ENCODE measurements at regions not wholly inside any gene's neighbourhood (a gene's known extent, or its start where the extent isn't known, plus 50 kb on each side); places are given as distances from the start of the nearest gene placed in this dataset.

- no peak for TF ChIP-seq CHD1 (IDR thresholded peaks at IDR 0.05; ENCODE audit: low read depth, low read length)
- no peak for TF ChIP-seq ZNF274 (IDR thresholded peaks at IDR 0.05; ENCODE audit: borderline replicate concordance, extremely low read depth, low read length)
- TF ChIP-seq CTCF (IDR thresholded peaks at IDR 0.05; ENCODE audit: control extremely low read depth in 1 of 3, insufficient read depth in 1 of 3, low read depth in 1 of 3, low read length in 3 of 3): no peak
- TF ChIP-seq EZH2 (IDR thresholded peaks at IDR 0.05; ENCODE audit: low read depth, low read length, severe bottlenecking): no peak
- TF ChIP-seq MAFK (IDR thresholded peaks at IDR 0.05; ENCODE audit: low read depth, low read length): no peak
- TF ChIP-seq, protein P1, sequence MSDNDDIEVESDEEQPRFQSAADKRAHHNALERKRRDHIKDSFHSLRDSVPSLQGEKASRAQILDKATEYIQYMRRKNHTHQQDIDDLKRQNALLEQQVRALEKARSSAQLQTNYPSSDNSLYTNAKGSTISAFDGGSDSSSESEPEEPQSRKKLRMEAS (IDR thresholded peaks at IDR 0.05): no peak
- no peak for TF ChIP-seq POLR2A (IDR thresholded peaks at IDR 0.05; ENCODE audit: control extremely low read depth in 1 of 2, low read depth in 2 of 2, low read length in 2 of 2)
- TF ChIP-seq GABPA (IDR thresholded peaks at IDR 0.05; ENCODE audit: borderline replicate concordance, insufficient read depth, low read length): no peak
- TF ChIP-seq TAF1 (IDR thresholded peaks at IDR 0.05; ENCODE audit: low read depth, low read length): no peak
- no peak for TF ChIP-seq POLR2AphosphoS5 (IDR thresholded peaks at IDR 0.05; ENCODE audit: low read depth, low read length)
- no peak for TF ChIP-seq SIN3A (conservative IDR thresholded peaks at IDR 0.05 in 1 of 2, IDR thresholded peaks at IDR 0.05 in 1 of 2; ENCODE audit: low read depth in 1 of 2, low read length in 2 of 2)
- no peak for TF ChIP-seq SRF (IDR thresholded peaks at IDR 0.05; ENCODE audit: low read depth, low read length)
- TF ChIP-seq JUND (IDR thresholded peaks at IDR 0.05; ENCODE audit: low read length): no peak
- no peak for TF ChIP-seq JUN (IDR thresholded peaks at IDR 0.05; ENCODE audit: low read depth, low read length)
These were observed 60.6 kb upstream of the MDGA1 start for GRCh38 chr6:37758234-37758633.
